Gastrocnemius medialis (tissue), 4 donors: ENCODE measurements at regions not wholly inside any gene's neighbourhood (a gene's known extent, or its start where the extent isn't known, plus 50 kb on each side); places are given as distances from the start of the nearest gene placed in this dataset.

ENCODE experiments used
- CTCF ChIP-seq, 5 experiments: fragments of 450-650 bp in 3 of 5; fragments of 200-600 bp in 2 of 5; sonication (generic) in 2 of 5; IDR thresholded peaks in 4 of 5; conservative IDR thresholded peaks in 1 of 5; 1 replicate in 4 of 5; 2 replicates in 1 of 5; pipeline ENCODE4 v1.5.1; 2016 to 2019; ENCODE audit warnings: antibody characterized with exemption in 5 of 5, mild to moderate bottlenecking in 3 of 5, moderate library complexity in 3 of 5
- POLR2A ChIP-seq, 2 donors: fragments of 450-650 bp; IDR thresholded peaks; one replicate each; pipeline ENCODE4 v1.6.1; 2017; ENCODE audit warnings: antibody characterized with exemption in 2 of 2, mild to moderate bottlenecking in 2 of 2, moderate library complexity in 2 of 2

- no peak for TF ChIP-seq CTCF (IDR thresholded peaks at IDR 0.05 in 4 of 5, conservative IDR thresholded peaks at IDR 0.05 in 1 of 5)
- no peak for TF ChIP-seq POLR2A (IDR thresholded peaks at IDR 0.05)
These were observed 517.8 kb upstream of the DSEL start for GRCh38 chr18:68034296-68034695.
